HepG2 (cell line): ENCODE measurements at regions not wholly inside any gene's neighbourhood (a gene's known extent, or its start where the extent isn't known, plus 50 kb on each side); places are given as distances from the start of the nearest gene placed in this dataset.

Source experiments
- ATAC-seq: fragments of 200-7000 bp; cut with Tn5 transposase; 3 replicates; pipeline ENCODE4 v1.9.1; 2020; ENCODE audit warnings: mild to moderate bottlenecking, moderate library complexity
- BruUV-seq: library from RNA; stranded (reverse); fragments of 400-500 nt; replicated peaks from 2 replicates; lab custom pipeline; 2021; lab: Mats Ljungman, UMichigan
- CTCF ChIA-PET: fragments of 300-600 bp; formaldehyde crosslinking; extraction: SDS; loops from one replicate; lab custom pipeline; 2021; ENCODE audit warnings: low total read pairs, inconsistent platforms, low intra/inter-chr PET ratio; lab: Yijun Ruan, JAX
- POLR2A ChIA-PET: fragments of 350-600 bp; sonication (Branson Sonifier 250); formaldehyde crosslinking; loops from one replicate; lab custom pipeline; 2020; ENCODE audit warnings: antibody characterized with exemption, inconsistent platforms; lab: Yijun Ruan, JAX
- DNase-seq: peaks from one replicate; pipeline ENCODE4 v3.0.0-alpha.2; 2015; ENCODE audit warnings: low spot score
- FAIRE-seq: peaks from 3 replicates; lab custom pipeline; 2011; peaks lifted over from hg19 to GRCh38; lab: Jason Lieb, UNC
- H2AFZ ChIP-seq: one replicate; pipeline ENCODE4 v1.6.1; 2011; ENCODE audit warnings: low read length, inconsistent platforms
- H3K27ac ChIP-seq: fragments of 300-600 bp; 3 replicates; pipeline ENCODE4 v1.8.0; 2011; ENCODE audit warnings: mixed run types, mild to moderate bottlenecking, mixed read lengths, low read length, inconsistent platforms; ENCODE audit not compliant: insufficient read depth; ENCODE audit errors: extremely low read length
- H3K27me3 ChIP-seq, 2 experiments: fragments of 200-600 bp in 1 of 2; 2 replicates in 1 of 2; 3 replicates in 1 of 2; pipeline versions ENCODE4 v1.6.0 to v1.8.0; 2011; ENCODE audit warnings: low read length in 2 of 2, mild to moderate bottlenecking in 2 of 2, moderate library complexity in 2 of 2, inconsistent platforms in 1 of 2; ENCODE audit not compliant: insufficient read depth in 2 of 2, control insufficient read depth in 1 of 2
- H3K36me3 ChIP-seq, 2 experiments: fragments of 200-600 bp in 1 of 2; replicated peaks in 1 of 2; 2 replicates in 1 of 2; 3 replicates in 1 of 2; pipeline versions ENCODE4 v1.5.1 to v1.8.0; 2011; ENCODE audit warnings: low read length in 2 of 2, inconsistent platforms in 1 of 2; ENCODE audit not compliant: insufficient read depth in 2 of 2, control insufficient read depth in 1 of 2
- H3K4me1 ChIP-seq: 2 replicates; pipeline ENCODE4 v1.5.1; 2012; ENCODE audit warnings: low read length, inconsistent platforms; ENCODE audit not compliant: insufficient read depth
- H3K4me2 ChIP-seq: 2 replicates; pipeline ENCODE4 v1.6.0; 2011; ENCODE audit warnings: low read depth, low read length, inconsistent platforms
- H3K4me3 ChIP-seq, 3 experiments: fragments of 200-600 bp in 1 of 3; sonication (generic), shearing (Covaris generic) in 1 of 3; replicated peaks in 1 of 3; 2 replicates each; pipeline ENCODE4 v1.5.1; 2011 to 2016; ENCODE audit warnings: low read length in 3 of 3, inconsistent platforms in 2 of 3, low read depth in 2 of 3, mild to moderate bottlenecking in 2 of 3, control low read depth in 1 of 3, mixed read lengths in 1 of 3; ENCODE audit not compliant: insufficient read depth in 1 of 3
- H3K79me2 ChIP-seq: one replicate; pipeline ENCODE4 v1.6.1; 2011; ENCODE audit warnings: low read length, inconsistent platforms; ENCODE audit not compliant: insufficient read depth
- H3K9ac ChIP-seq: 2 replicates; pipeline ENCODE4 v1.6.0; 2011; ENCODE audit warnings: mild to moderate bottlenecking, low read depth, low read length, inconsistent platforms; ENCODE audit not compliant: insufficient read depth
- H3K9me3 ChIP-seq: 2 replicates; pipeline ENCODE4 v1.5.1; 2012; ENCODE audit warnings: mild to moderate bottlenecking, low read length
- H4K20me1 ChIP-seq: 2 replicates; pipeline ENCODE4 v1.6.0; 2011; ENCODE audit warnings: inconsistent platforms, mild to moderate bottlenecking, low read length, moderate library complexity; ENCODE audit not compliant: insufficient read depth
- ATRX ChIP-seq: sonication (generic); formaldehyde crosslinking; IDR thresholded peaks from 2 replicates; pipeline ENCODE4 v1.4.0; 2020; ENCODE audit warnings: missing genetic modification reagents, borderline replicate concordance
- GLI4 ChIP-seq: sonication (generic); formaldehyde crosslinking; IDR thresholded peaks from 2 replicates; pipeline ENCODE4 v1.5.1; 2020; ENCODE audit warnings: missing genetic modification reagents, mild to moderate bottlenecking, moderate library complexity, borderline replicate concordance
- NFIB ChIP-seq: sonication (generic); formaldehyde crosslinking; IDR thresholded peaks from 2 replicates; pipeline ENCODE4 v1.9.0; 2021; ENCODE audit warnings: missing genetic modification reagents, mild to moderate bottlenecking, borderline replicate concordance
- RERE ChIP-seq: IDR thresholded peaks from 2 replicates; pipeline ENCODE4 v1.6.1; 2016; ENCODE audit warnings: low read depth, missing genetic modification reagents, missing compliant biosample characterization
- ZBTB4 ChIP-seq: sonication (generic); formaldehyde crosslinking; IDR thresholded peaks from 2 replicates; pipeline ENCODE4 v1.4.0; 2020; ENCODE audit warnings: missing genetic modification reagents, mild to moderate bottlenecking, borderline replicate concordance
- ZNF143 ChIP-seq: sonication (generic); formaldehyde crosslinking; IDR thresholded peaks from 2 replicates; pipeline ENCODE4 v1.4.0; 2020; ENCODE audit warnings: missing genetic modification reagents
- ZNF609 ChIP-seq: sonication (generic); formaldehyde crosslinking; IDR thresholded peaks from 2 replicates; pipeline ENCODE4 v1.4.0; 2020; ENCODE audit warnings: mild to moderate bottlenecking, missing genetic modification reagents, borderline replicate concordance
- ZNF629 ChIP-seq: sonication (generic); formaldehyde crosslinking; conservative IDR thresholded peaks from 2 replicates; pipeline ENCODE4 v1.5.0; 2020; ENCODE audit warnings: missing genetic modification reagents
- ZNF83 ChIP-seq: sonication (generic); formaldehyde crosslinking; IDR thresholded peaks from 2 replicates; pipeline ENCODE4 v1.4.0; 2020; ENCODE audit warnings: missing genetic modification reagents, mild to moderate bottlenecking, borderline replicate concordance
- WGBS: methylation state at CpG from one replicate; pipeline ENCODE4 v1.1.6; 2017; ENCODE audit warnings: low lambda C conversion rate; 5-methylcytosine and 5-hydroxymethylcytosine counted together
- in situ Hi-C: cut with HindIII; loops from 2 replicates; pipeline ENCODE4 v1.10.0; 2017; ENCODE audit warnings: low pct_unique_long_range_greater_than_20kb; ENCODE audit not compliant: extremely low pct_ligation_motif_present
- intact Hi-C: fragments of 100-400 bp; cut with micrococcal nuclease; formaldehyde crosslinking; loops from one replicate; pipeline ENCODE4 v1.10.0; 2022; ENCODE audit not compliant: unreplicated experiment

GRCh38 chr2:47699533-47700215 lies 83.3 kb upstream of the MSH6 start:
- peaks cover 0 to 4% of the 10 kb centered on the region in 2 experiments; a peak in 2 of 5 replicates for H3K27me3 ChIP-seq
- no peaks in the 10 kb centered on the region for H3K4me1 ChIP-seq
- DNase-seq (no peak), ATAC-seq (no peak), FAIRE-seq (no peak)
- no peak overlapping the region for H3K9ac ChIP-seq
- in situ Hi-C loops (no loop called here), intact Hi-C loops (no loop called here)
- ChIA-PET POLR2A (no interaction called here), CTCF (no interaction called here)
- no peaks in the 10 kb centered on the region for H3K36me3 ChIP-seq
- H3K4me2 ChIP-seq = no peak overlapping the region
- WGBS = 45% methylated on average over 1 of the region's 1 CpG
- no peak overlapping the region for H3K27ac ChIP-seq
- no peaks in the 10 kb centered on the region for H3K9me3 ChIP-seq
- H3K79me2 ChIP-seq = no peaks in the 10 kb centered on the region
- no TSS peak for BruUV-seq
- H2AFZ ChIP-seq = no peak overlapping the region
- H3K4me3 ChIP-seq = no peak overlapping the region
- H4K20me1 ChIP-seq = no peaks in the 10 kb centered on the region
- TF ChIP-seq ZBTB4 (CRISPR knock-in tag) (no peak), ZNF143 (CRISPR knock-in tag) (no peak), RERE (CRISPR knock-in tag) (no peak), NFIB (no peak), GLI4 (CRISPR knock-in tag) (no peak), ZNF629 (CRISPR knock-in tag) (no peak), ZNF609 (no peak), ATRX (CRISPR knock-in tag) (no peak), ZNF83 (CRISPR knock-in tag) (no peak)
